GM12872 (cell line): ENCODE measurements at regions not wholly inside any gene's neighbourhood (a gene's known extent, or its start where the extent isn't known, plus 50 kb on each side); places are given as distances from the start of the nearest gene placed in this dataset.

Experiments
- CTCF ChIP-seq: IDR thresholded peaks from 3 replicates; pipeline ENCODE4 v1.5.1; 2011; ENCODE audit warnings: low read depth, mild to moderate bottlenecking, low read length, moderate library complexity; ENCODE audit not compliant: insufficient read depth

DNA sequence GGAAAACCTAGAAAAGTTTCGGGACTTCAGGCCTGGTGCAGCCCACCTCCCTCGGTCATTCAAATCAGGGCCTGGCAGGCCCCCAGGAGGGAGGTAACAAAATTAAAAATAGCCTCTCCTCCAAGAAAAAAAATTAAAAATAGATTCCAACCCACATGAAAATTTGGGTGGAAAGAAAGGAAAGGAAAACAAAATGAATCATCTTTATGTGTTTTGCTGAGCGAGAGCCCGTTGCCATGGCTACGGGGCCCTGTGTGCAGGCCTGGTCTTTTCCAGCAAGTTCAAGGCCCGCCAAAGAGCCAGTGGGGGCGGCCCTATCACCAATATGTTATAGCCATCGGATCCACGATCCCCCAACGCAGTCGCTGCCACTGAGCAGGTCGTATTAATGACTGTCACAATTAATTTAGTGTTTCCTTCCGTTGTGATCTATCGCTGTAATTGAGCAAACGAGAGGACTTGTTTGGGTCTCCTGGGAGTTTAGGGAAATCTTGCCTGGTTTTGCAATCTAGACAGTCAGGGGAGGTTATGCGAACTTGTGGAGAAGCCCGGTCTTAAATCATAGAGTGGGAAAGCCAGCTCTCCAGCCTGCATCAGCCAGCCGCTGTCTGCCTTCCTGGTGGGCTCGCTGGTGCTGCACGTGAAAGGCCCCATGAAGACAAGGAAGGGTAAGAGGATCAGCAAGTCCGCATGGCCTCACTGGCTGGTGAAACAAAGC is 452.4 kb downstream of the BCOR start:
- no peak for TF ChIP-seq CTCF

- no peak for TF ChIP-seq CTCF
These were observed 449.1 kb downstream of the BCOR start for GRCh38 chrX:39648548-39649254.

DNA sequence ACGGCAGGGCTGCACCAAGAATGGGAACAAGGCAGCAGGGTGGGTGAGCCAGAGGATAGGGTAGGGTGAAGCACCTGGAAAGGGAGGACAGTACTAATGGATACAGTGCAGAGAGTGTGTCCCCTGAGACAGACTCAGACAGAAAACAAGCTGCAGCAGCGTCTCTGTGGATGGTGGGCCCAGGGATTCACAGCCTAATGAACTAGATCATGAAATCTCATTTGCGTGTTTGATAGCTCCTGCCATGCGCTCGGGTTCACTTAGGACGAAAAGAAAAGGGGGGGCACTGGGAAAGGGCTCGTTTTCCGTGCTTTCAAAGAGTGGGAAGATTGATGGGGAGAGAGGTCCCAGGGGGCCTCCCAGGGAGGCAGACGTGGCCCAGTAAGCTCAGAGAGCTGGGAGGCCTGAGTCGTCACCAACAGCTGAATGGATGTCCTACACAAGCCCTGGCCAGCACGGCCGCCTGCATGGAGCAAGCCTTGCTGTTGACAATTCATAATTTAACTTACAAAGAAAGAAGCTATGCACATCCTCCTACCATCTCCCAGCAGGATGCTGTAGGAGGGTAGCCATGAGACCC is 446.9 kb downstream of the BCOR start:
- no peak for TF ChIP-seq CTCF

- peak; percentile 42; the same call in 2 of the 3 replicates for TF ChIP-seq CTCF
These were observed 445.4 kb downstream of the BCOR start for GRCh38 chrX:39652336-39652735.

GRCh38 chrX:39653691-39654090 is 444.1 kb downstream of the BCOR start:
- TF ChIP-seq CTCF = no peak

DNA sequence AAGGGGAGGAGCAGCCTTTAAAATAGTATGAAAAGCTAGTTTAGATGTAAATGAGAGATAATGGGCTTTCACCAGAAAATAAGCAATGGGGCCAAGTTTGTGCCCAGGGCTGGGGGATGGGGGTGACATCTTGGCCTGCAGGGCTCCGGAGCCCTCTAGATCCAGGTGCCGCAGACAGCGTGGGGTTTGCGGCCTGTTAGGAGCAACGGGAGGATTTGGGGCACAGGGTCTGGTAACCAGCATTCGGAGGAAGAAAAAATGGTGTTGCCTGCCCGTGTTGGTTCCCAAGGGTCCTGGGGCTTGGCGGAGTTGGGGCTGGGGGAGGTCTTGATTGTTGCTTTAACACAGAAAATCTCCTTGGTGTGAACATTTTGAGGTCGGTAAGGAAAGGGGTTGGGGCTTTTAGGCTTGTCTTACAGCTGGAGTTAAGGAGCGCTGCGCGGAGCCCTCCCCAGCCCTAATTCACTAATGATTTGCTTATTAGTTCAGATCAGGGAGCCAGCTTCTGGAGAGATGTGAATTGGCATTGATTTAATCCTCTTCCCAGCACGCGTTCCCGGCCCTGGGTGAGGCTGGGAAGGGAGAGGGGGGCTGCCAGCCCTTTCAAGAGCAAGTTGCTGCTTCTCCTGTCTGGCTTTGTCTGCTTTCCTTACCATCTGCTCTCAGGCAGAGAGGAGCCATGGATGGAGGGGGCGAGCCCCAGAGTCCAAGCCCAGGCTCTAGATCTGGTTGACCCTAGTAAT is 443.4 kb downstream of the BCOR start:
- TF ChIP-seq CTCF = no peak

- TF ChIP-seq CTCF = no peak
These were observed 442.8 kb downstream of the BCOR start for GRCh38 chrX:39654952-39655351.
